Tibial nerve (tissue), 4 donors: ENCODE measurements at regions not wholly inside any gene's neighbourhood (a gene's known extent, or its start where the extent isn't known, plus 50 kb on each side); places are given as distances from the start of the nearest gene placed in this dataset.

ENCODE experiments used
- EP300 ChIP-seq, 2 donors: sonication (generic); formaldehyde crosslinking; IDR thresholded peaks; one replicate each; pipeline ENCODE4 v1.6.1; 2017; ENCODE audit warnings: antibody characterized with exemption in 2 of 2, mild to moderate bottlenecking in 1 of 2
- POLR2A ChIP-seq, 2 donors: fragments of 450-650 bp; IDR thresholded peaks; one replicate each; pipeline ENCODE4 v1.6.1; 2017; ENCODE audit warnings: antibody characterized with exemption in 2 of 2, mild to moderate bottlenecking in 2 of 2, moderate library complexity in 2 of 2
- TF ChIP-seq, protein P1 (sequence below), 5 experiments: fragments of 200-600 bp in 3 of 5; fragments of 450-650 bp in 2 of 5; sonication (generic) in 3 of 5; IDR thresholded peaks; one replicate each; pipeline ENCODE4 v1.5.1; 2016 to 2019; ENCODE audit warnings: antibody characterized with exemption in 5 of 5, mild to moderate bottlenecking in 3 of 5, moderate library complexity in 2 of 5

DNA sequence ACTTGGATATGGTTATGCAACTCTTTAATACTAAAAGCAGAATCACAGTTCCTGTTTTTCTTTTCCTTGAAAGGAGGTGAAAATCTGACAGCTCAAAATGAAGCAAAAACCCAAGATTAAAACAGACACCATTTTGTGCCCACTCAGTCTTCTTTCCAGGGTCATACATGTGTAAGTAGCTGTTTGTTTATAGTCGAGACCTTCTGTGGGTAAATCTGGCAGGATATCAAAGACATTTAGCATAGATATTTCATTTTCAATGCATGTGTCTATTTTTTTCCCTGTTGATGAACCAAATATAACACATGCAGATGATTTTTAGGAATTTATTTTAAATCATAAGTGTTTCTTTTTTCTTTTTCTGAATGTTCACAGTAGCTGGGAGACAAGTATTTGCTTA is 398.8 kb downstream of the FOXG1 start:
- TF ChIP-seq, protein P1, sequence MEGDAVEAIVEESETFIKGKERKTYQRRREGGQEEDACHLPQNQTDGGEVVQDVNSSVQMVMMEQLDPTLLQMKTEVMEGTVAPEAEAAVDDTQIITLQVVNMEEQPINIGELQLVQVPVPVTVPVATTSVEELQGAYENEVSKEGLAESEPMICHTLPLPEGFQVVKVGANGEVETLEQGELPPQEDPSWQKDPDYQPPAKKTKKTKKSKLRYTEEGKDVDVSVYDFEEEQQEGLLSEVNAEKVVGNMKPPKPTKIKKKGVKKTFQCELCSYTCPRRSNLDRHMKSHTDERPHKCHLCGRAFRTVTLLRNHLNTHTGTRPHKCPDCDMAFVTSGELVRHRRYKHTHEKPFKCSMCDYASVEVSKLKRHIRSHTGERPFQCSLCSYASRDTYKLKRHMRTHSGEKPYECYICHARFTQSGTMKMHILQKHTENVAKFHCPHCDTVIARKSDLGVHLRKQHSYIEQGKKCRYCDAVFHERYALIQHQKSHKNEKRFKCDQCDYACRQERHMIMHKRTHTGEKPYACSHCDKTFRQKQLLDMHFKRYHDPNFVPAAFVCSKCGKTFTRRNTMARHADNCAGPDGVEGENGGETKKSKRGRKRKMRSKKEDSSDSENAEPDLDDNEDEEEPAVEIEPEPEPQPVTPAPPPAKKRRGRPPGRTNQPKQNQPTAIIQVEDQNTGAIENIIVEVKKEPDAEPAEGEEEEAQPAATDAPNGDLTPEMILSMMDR (IDR thresholded peaks at IDR 0.05) = no peak
- no peak for TF ChIP-seq POLR2A (IDR thresholded peaks at IDR 0.05)
- no peak for TF ChIP-seq EP300 (IDR thresholded peaks at IDR 0.05)
